Keratinocyte (primary cell): ENCODE measurements at regions not wholly inside any gene's neighbourhood (a gene's known extent, or its start where the extent isn't known, plus 50 kb on each side); places are given as distances from the start of the nearest gene placed in this dataset.

Experiments
- CTCF ChIP-seq, 3 experiments: IDR thresholded peaks in 1 of 3; conservative IDR thresholded peaks in 1 of 3; optimal IDR thresholded peaks in 1 of 3; 2 replicates in 2 of 3; 3 replicates in 1 of 3; pipeline versions ENCODE3 to v1.5.1; 2011; ENCODE audit warnings: low read length in 3 of 3, mild to moderate bottlenecking in 3 of 3, moderate library complexity in 2 of 3, control low read depth in 1 of 3, inconsistent platforms in 1 of 3; ENCODE audit not compliant: insufficient read depth in 2 of 3; ENCODE audit errors: extremely low read depth in 1 of 3
- EZH2 ChIP-seq: IDR thresholded peaks from one replicate; pipeline ENCODE4 v1.6.1; 2012; ENCODE audit warnings: inconsistent platforms, mild to moderate bottlenecking, low read length, moderate library complexity

DNA sequence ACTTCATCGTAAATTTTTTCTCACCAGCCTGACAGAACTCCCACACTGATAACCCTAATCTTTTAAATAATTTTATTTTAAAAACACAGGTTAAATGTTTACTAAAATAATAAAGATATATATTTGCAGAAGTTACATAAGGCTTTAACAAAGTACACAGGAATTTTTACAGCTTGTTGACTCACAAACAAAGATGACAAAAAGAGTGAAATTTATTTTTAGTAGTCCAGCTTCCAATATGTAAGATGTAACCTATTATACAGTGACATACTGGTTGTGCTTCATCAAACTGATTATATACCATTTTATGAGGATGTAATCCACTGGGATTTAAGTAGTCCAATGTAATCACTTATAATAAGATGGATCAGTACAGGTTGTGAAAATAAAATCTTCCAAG is 348.9 kb upstream of the SLC39A10 start:
- no peak for TF ChIP-seq EZH2
- no peak for TF ChIP-seq CTCF (optimal IDR thresholded peaks at IDR 0.05 in 1 of 3, IDR thresholded peaks at IDR 0.05 in 1 of 3, conservative IDR thresholded peaks at IDR 0.05 in 1 of 3; ENCODE audit: extremely low read depth in 1 of 3, insufficient read depth in 2 of 3, low read length in 3 of 3)
